HEK293 (cell line): ENCODE measurements at regions not wholly inside any gene's neighbourhood (a gene's known extent, or its start where the extent isn't known, plus 50 kb on each side); places are given as distances from the start of the nearest gene placed in this dataset.

ENCODE experiments used
- CTCF ChIA-PET: fragments of 350-600 bp; formaldehyde crosslinking; extraction: SDS; loops from one replicate; lab custom pipeline; 2021; ENCODE audit warnings: antibody characterized with exemption; lab: Yijun Ruan, JAX
- POLR2A ChIA-PET: fragments of 300-600 bp; formaldehyde crosslinking; extraction: SDS; loops from one replicate; lab custom pipeline; 2020; ENCODE audit warnings: antibody characterized with exemption, inconsistent platforms; lab: Yijun Ruan, JAX
- H3K27ac ChIP-seq: fragments of 200-500 bp; sonication (Bioruptor generic); 2 replicates; pipeline ENCODE4 v1.5.1; 2014; ENCODE audit warnings: low read depth, low read length, control low read depth, inconsistent platforms; ENCODE audit errors: extremely low read depth
- H3K36me3 ChIP-seq, 2 experiments: fragments of 200-500 bp in 1 of 2; sonication (Bioruptor generic) in 1 of 2; 1 replicate in 1 of 2; 2 replicates in 1 of 2; pipeline ENCODE4 v1.5.1; 2014 to 2017; ENCODE audit warnings: inconsistent platforms in 2 of 2, low read length in 2 of 2; ENCODE audit not compliant: control insufficient read depth in 2 of 2, insufficient read depth in 1 of 2
- H3K4me1 ChIP-seq: fragments of 200-500 bp; sonication (Bioruptor generic); 2 replicates; pipeline ENCODE4 v1.5.1; 2014; ENCODE audit warnings: mild to moderate bottlenecking, low read length, inconsistent platforms; ENCODE audit not compliant: control insufficient read depth, insufficient read depth
- H3K4me3 ChIP-seq: 2 replicates; pipeline ENCODE4 v1.5.1; 2011; ENCODE audit warnings: low read depth, mild to moderate bottlenecking, control low read depth, low read length, moderate library complexity
- H3K9me3 ChIP-seq: fragments of 200-500 bp; sonication (Bioruptor generic); 2 replicates; pipeline ENCODE4 v1.5.1; 2014; ENCODE audit warnings: low read depth, low read length, inconsistent platforms; ENCODE audit not compliant: control insufficient read depth, insufficient read depth
- ATF2 ChIP-seq: fragments of 450-650 bp; formaldehyde crosslinking; IDR thresholded peaks from 2 replicates; pipeline ENCODE4 v1.5.1; 2016; ENCODE audit warnings: missing biosample characterization, missing genetic modification characterization, low read depth
- BCL6B ChIP-seq: fragments of 450-650 bp; formaldehyde crosslinking; IDR thresholded peaks from 2 replicates; pipeline ENCODE4 v1.5.1; 2017; ENCODE audit warnings: missing biosample characterization, missing genetic modification characterization
- KLF16 ChIP-seq: fragments of 450-650 bp; formaldehyde crosslinking; IDR thresholded peaks from 2 replicates; pipeline ENCODE4 v1.5.1; 2017; ENCODE audit warnings: missing biosample characterization, missing genetic modification characterization
- ZNF10 ChIP-seq: fragments of 450-650 bp; formaldehyde crosslinking; IDR thresholded peaks from 2 replicates; pipeline ENCODE4 v1.5.1; 2017; ENCODE audit warnings: missing biosample characterization, missing genetic modification characterization
- ZNF174 ChIP-seq: fragments of 450-650 bp; formaldehyde crosslinking; IDR thresholded peaks from 2 replicates; pipeline ENCODE4 v1.5.0; 2017; ENCODE audit warnings: missing biosample characterization, mild to moderate bottlenecking, missing genetic modification characterization
- ZNF175 ChIP-seq: fragments of 450-650 bp; formaldehyde crosslinking; IDR thresholded peaks from 2 replicates; pipeline ENCODE4 v1.5.1; 2016; ENCODE audit warnings: missing biosample characterization, missing genetic modification characterization
- ZNF292 ChIP-seq: fragments of 450-650 bp; formaldehyde crosslinking; IDR thresholded peaks from 2 replicates; pipeline ENCODE4 v1.5.1; 2016; ENCODE audit warnings: low read depth, missing biosample characterization, missing genetic modification characterization, borderline replicate concordance
- ZNF423 ChIP-seq: fragments of 450-650 bp; formaldehyde crosslinking; IDR thresholded peaks from 2 replicates; pipeline ENCODE4 v1.5.1; 2016; ENCODE audit warnings: missing biosample characterization, missing genetic modification characterization
- ZNF654 ChIP-seq: fragments of 450-650 bp; formaldehyde crosslinking; IDR thresholded peaks from 2 replicates; pipeline ENCODE4 v1.5.1; 2016; ENCODE audit warnings: low read depth, missing biosample characterization, missing genetic modification characterization
- ZNF692 ChIP-seq: fragments of 450-650 bp; formaldehyde crosslinking; IDR thresholded peaks from 2 replicates; pipeline ENCODE4 v1.5.1; 2016; ENCODE audit warnings: missing biosample characterization, missing genetic modification characterization
- ZNF707 ChIP-seq: fragments of 450-650 bp; formaldehyde crosslinking; IDR thresholded peaks from 2 replicates; pipeline ENCODE4 v1.5.1; 2016; ENCODE audit warnings: missing biosample characterization, missing genetic modification characterization
- TF ChIP-seq, protein P1 (sequence below): fragments of 450-650 bp; formaldehyde crosslinking; IDR thresholded peaks from 2 replicates; pipeline ENCODE4 v1.5.1; 2016; ENCODE audit warnings: missing biosample characterization, missing genetic modification characterization
- TF ChIP-seq, protein P2 (sequence below): fragments of 450-650 bp; formaldehyde crosslinking; IDR thresholded peaks from 2 replicates; pipeline ENCODE4 v1.5.1; 2016; ENCODE audit warnings: missing biosample characterization, missing genetic modification characterization
- TF ChIP-seq, protein P3 (sequence below): fragments of 450-650 bp; formaldehyde crosslinking; IDR thresholded peaks from 2 replicates; pipeline ENCODE4 v1.5.1; 2017; ENCODE audit warnings: missing biosample characterization, missing genetic modification characterization

DNA sequence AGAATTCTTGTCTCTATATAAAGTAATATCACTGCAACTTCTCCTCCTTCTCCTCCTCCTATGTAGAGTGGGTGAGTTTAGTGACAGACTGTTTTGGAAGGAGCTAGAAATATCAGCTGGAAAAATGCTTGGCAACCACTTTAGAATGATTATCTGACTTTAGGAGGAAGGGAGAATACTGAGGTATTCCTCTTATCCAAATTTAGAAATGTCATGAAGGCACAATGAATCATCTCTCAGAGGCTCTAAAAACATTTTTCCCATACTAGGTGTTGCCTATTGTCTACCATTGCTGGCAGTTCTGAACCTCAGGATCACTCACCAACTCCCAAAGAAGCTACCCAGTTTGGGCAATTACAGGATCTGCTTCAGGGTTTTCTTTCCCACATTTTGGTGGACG is 306.6 kb upstream of the ATP2B1 start:
- no peaks in the 10 kb centered on the region for H3K4me1 ChIP-seq
- no peaks in the 10 kb centered on the region for H3K9me3 ChIP-seq
- no peak overlapping the region for H3K4me3 ChIP-seq
- POLR2A ChIA-PET, result no interaction called here
- CTCF ChIA-PET, result interaction anchor here (0.8 kb wide), 1 partner anchor 26 kb away, joined by 3 read pairs; no protein-coding TSS in a partner anchor
- no peaks in the 10 kb centered on the region for H3K36me3 ChIP-seq
- no peak for TF ChIP-seq ZNF292 (tag by site-specific recombination)
- H3K27ac ChIP-seq, result no peak overlapping the region

DNA sequence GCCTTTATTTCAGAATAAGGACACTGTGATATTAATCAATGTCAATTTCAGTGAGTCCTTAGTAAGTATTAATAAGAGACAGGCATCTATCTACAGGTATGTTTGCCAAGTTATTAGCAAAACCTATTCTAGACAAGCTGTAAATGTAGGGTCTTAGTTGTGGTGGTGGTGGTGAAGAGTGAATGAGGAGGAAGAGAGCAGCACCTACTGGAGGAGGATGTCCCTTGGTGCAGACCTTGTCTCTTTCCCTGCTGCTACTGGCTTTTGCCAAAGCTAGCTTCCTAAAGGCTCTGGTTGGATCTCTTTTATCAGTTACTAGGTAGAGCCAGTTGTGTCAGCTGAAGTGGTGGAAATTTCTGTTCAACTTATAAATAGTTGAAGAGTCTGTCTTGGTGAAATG is 304.8 kb upstream of the ATP2B1 start:
- TF ChIP-seq ZNF654 (tag by site-specific recombination) (peak; percentile 59), ZNF707 (tag by site-specific recombination) (no peak), ZNF692 (tag by site-specific recombination) (no peak), KLF16 (tag by site-specific recombination) (no peak)
- TF ChIP-seq, protein P1, sequence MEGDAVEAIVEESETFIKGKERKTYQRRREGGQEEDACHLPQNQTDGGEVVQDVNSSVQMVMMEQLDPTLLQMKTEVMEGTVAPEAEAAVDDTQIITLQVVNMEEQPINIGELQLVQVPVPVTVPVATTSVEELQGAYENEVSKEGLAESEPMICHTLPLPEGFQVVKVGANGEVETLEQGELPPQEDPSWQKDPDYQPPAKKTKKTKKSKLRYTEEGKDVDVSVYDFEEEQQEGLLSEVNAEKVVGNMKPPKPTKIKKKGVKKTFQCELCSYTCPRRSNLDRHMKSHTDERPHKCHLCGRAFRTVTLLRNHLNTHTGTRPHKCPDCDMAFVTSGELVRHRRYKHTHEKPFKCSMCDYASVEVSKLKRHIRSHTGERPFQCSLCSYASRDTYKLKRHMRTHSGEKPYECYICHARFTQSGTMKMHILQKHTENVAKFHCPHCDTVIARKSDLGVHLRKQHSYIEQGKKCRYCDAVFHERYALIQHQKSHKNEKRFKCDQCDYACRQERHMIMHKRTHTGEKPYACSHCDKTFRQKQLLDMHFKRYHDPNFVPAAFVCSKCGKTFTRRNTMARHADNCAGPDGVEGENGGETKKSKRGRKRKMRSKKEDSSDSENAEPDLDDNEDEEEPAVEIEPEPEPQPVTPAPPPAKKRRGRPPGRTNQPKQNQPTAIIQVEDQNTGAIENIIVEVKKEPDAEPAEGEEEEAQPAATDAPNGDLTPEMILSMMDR (tag by site-specific recombination), result peak; percentile 69; the same call in 1 of the 2 replicates
- ChIA-PET POLR2A (interaction anchor here (0.5 kb wide), 1 partner anchor 65 kb away, joined by 4 read pairs; no protein-coding TSS in a partner anchor), CTCF (interaction anchor here (0.6 to 1.4 kb wide), 5 partner anchors 89 to 470 kb away, joined by 3 to 5 read pairs (median 3); no protein-coding TSS in a partner anchor)
- Histone ChIP-seq H3K27ac (no peak overlapping the region), H3K4me3 (no peak overlapping the region), H3K4me1 (no peaks in the 10 kb centered on the region), H3K36me3 (no peaks in the 10 kb centered on the region), H3K9me3 (no peaks in the 10 kb centered on the region)

DNA sequence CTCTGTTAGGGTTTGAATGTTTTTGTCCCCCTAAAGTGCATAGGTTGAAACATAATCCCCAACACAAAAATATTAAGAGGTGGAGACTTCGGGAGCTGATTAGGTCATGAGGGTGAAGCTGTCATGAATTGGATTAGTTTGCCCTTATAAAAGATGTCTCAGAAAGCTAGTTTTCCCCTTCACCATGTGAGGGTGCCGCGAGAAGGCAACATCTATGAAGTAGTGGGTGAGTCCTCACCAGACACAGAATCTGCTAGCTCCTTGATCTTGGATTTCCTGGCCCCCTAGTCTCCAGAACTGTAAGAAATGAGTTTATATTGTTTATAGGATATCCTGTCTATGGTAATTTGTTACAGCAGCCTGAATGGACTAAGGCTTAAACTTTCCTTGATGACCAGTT is 301.5 kb upstream of the ATP2B1 start:
- no peaks in the 10 kb centered on the region for H3K9me3 ChIP-seq
- no peak overlapping the region for H3K27ac ChIP-seq
- H3K36me3 ChIP-seq, result no peaks in the 10 kb centered on the region
- no peak overlapping the region for H3K4me3 ChIP-seq
- ChIA-PET CTCF (interaction anchor here (0.5 to 1.3 kb wide), 6 partner anchors 10 to 1293 kb away, joined by 3 to 5 read pairs (median 3); no protein-coding TSS in a partner anchor), POLR2A (no interaction called here)
- no peaks in the 10 kb centered on the region for H3K4me1 ChIP-seq
- 0 out of 2 replicates have a peak, but pooled peaks have one; percentile 35 for TF ChIP-seq ZNF10 (tag by site-specific recombination)
- no peak for TF ChIP-seq ZNF423 (tag by site-specific recombination)
- TF ChIP-seq, protein P2, sequence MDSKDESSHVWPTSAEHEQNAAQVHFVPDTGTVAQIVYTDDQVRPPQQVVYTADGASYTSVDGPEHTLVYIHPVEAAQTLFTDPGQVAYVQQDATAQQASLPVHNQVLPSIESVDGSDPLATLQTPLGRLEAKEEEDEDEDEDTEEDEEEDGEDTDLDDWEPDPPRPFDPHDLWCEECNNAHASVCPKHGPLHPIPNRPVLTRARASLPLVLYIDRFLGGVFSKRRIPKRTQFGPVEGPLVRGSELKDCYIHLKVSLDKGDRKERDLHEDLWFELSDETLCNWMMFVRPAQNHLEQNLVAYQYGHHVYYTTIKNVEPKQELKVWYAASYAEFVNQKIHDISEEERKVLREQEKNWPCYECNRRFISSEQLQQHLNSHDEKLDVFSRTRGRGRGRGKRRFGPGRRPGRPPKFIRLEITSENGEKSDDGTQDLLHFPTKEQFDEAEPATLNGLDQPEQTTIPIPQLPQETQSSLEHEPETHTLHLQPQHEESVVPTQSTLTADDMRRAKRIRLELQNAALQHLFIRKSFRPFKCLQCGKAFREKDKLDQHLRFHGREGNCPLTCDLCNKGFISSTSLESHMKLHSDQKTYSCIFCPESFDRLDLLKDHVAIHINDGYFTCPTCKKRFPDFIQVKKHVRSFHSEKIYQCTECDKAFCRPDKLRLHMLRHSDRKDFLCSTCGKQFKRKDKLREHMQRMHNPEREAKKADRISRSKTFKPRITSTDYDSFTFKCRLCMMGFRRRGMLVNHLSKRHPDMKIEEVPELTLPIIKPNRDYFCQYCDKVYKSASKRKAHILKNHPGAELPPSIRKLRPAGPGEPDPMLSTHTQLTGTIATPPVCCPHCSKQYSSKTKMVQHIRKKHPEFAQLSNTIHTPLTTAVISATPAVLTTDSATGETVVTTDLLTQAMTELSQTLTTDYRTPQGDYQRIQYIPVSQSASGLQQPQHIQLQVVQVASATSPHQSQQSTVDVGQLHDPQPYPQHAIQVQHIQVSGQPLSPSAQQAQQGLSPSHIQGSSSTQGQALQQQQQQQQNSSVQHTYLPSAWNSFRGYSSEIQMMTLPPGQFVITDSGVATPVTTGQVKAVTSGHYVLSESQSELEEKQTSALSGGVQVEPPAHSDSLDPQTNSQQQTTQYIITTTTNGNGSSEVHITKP (tag by site-specific recombination), result 0 out of 2 replicates have a peak, but pooled peaks have one; percentile 20

DNA sequence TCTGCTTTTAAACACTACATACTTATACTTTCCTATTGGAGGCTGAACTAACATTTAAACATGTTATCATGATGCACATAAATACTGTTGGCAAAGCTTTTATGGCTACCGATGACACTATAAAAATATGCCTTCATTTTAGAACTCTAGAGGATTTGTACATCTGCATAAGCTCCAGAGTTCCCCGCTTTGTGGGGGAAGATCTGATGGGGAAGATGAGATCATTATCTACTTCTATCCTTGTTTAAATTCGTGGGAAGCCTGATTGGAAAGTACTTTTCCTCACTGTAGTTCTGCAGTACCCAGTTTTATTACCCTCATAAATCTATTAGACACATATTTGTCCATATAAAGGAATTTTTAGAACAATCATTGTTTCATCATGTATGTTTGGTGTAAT is 299.6 kb upstream of the ATP2B1 start:
- POLR2A ChIA-PET, result no interaction called here
- Histone ChIP-seq H3K4me1 (no peaks in the 10 kb centered on the region), H3K9me3 (no peaks in the 10 kb centered on the region), H3K36me3 (no peaks in the 10 kb centered on the region), H3K27ac (no peak overlapping the region), H3K4me3 (no peak overlapping the region)
- CTCF ChIA-PET, result no interaction called here
- TF ChIP-seq ZNF174 (tag by site-specific recombination) (no peak), ZNF175 (tag by site-specific recombination) (no peak), ATF2 (tag by site-specific recombination) (0 out of 2 replicates have a peak, but pooled peaks have one; percentile 3), BCL6B (0 out of 2 replicates have a peak, but pooled peaks have one; percentile 15)
- TF ChIP-seq, protein P3, sequence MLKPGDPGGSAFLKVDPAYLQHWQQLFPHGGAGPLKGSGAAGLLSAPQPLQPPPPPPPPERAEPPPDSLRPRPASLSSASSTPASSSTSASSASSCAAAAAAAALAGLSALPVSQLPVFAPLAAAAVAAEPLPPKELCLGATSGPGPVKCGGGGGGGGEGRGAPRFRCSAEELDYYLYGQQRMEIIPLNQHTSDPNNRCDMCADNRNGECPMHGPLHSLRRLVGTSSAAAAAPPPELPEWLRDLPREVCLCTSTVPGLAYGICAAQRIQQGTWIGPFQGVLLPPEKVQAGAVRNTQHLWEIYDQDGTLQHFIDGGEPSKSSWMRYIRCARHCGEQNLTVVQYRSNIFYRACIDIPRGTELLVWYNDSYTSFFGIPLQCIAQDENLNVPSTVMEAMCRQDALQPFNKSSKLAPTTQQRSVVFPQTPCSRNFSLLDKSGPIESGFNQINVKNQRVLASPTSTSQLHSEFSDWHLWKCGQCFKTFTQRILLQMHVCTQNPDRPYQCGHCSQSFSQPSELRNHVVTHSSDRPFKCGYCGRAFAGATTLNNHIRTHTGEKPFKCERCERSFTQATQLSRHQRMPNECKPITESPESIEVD (tag by site-specific recombination), result peak; percentile 71
